GM18907 (cell line): ENCODE measurements at regions not wholly inside any gene's neighbourhood (a gene's known extent, or its start where the extent isn't known, plus 50 kb on each side); places are given as distances from the start of the nearest gene placed in this dataset.
"Not testable (repeated sequence)": the region's sequence is repeated elsewhere in the genome, so short reads cannot be mapped to it uniquely, and the experiment has no call there.

Source experiments
- ATAC-seq: cut with Tn5 transposase; IDR thresholded peaks from one replicate; pipeline ENCODE4 v1.9.1; 2021; ENCODE audit warnings: mild to moderate bottlenecking, moderate library complexity; ENCODE audit not compliant: unreplicated experiment

DNA sequence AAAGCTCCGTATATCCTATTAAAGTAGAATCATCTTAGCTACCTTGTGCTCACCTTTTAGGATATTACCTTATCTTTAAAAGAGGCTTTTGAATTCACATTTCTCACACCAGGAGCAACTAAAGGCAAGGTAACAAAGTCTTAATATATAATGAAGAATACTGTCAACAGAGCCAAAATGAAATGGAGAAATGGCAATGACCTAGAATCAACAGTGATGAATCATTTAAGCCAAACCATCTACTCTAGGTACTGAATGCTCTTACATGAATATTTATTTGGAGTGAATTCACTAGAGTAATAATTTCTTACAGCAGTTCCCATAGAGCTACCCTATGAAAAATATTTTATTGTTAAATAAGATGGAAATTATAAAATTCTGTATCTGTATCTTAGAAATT, 421.0 kb downstream of the RND3 start:
- no peak for ATAC-seq

DNA sequence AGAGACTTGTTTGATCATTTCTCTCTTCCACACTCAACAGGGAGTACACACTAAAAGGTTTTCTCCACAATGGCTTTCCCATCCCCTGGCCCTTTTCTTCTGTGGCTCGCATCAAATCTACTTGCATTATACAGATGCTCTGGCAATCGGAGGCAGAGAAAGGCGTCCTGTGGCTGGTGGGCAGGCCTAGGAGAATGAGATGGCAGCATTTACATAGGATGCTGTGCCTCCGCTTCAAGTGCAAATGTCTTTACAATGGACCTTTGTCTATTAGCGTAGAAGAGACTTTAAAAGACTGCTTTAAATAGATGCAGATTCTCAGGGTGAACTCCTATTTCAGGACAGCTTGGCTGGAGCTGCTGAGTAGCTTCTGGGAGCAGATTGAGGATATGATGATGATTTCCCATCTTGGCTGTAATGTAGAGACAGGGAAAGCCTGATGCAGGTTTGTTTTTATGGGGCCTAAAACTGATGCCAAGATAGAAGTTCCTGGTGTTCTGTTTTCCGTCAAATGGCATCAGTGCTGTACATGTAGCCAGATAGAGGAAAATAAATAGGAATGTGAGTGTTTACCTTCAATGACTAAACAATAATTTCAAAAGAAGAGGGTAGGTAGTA, 423.4 kb downstream of the RND3 start:
- ATAC-seq: no peak

DNA sequence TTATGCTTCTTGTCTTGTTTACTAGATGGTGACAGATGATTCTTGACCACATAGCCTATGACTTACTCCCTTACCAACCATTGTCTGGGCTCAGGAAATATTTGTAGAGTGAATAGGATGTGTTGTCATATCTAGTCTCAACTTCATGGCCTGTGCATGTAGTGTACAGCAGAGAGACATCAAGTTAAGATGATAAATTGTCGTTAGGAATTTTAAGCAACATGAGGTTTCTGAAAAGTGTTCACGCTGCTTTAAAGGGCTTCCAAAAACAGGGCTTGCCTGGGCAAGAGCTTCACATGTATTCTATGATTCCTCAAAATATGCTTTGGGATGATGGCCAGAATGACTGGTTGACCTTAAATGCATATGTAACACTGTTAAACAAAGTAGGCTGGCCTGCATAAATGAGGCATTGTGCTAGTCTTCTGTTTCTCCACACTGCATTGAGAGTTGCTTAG, 424.0 kb downstream of the RND3 start:
- no peak for ATAC-seq

DNA sequence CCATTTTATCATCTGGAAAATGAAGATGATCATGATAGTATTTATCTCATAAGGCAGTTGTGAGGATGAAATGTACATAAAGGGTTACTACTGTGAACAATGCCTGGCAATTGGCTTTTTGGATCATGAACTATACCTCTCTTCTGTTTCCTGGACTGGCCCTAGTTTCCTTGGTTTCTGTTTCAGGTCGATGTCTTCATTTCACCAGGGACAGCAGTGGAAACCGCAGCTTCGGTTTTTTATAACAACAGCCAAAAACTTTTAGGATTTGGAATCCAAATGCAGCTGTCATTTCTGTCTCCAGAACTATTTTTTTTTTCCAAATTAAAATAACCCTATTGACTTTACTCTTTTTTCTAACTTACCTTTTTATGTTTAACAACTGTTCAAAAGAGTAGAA, 425.1 kb downstream of the RND3 start:
- no peak for ATAC-seq

DNA sequence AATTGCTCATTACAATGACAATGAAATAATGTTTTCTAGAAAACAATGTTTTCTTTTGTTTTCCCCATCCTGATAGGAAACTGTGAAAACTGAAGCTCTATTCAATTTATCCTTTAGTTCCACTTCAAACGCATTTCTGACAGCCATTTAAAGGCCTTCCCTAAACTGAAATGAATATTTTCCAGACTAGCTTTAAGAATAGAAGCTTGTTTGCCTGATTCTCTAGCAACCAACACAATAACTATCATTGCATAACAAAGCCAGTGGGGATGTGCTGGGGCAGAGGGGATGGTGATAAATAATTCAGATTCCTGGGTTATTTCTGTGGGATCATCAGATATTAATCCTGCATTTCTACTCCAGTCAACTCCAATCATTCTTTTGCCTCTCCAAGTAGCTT, 427.1 kb downstream of the RND3 start:
- ATAC-seq: no peak

DNA sequence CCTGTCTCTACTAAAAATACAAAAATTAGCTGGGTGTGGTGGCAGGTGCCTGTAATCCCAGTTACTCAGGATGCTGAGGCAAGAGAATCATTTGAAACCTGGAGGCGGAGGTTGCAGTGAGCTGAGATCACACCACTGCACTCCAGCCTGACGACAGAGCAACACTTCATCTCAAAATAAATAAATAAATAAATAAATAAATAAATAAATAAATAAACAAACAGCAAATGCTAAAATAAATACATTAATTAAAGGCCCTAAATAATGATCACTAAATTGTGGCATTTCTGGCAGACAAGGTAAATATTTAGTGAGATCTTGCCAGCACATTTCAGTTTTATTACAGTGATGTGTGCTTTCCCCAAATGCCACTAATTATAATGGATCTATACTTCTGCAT, 427.8 kb downstream of the RND3 start:
- ATAC-seq: not testable (repeated sequence)

DNA sequence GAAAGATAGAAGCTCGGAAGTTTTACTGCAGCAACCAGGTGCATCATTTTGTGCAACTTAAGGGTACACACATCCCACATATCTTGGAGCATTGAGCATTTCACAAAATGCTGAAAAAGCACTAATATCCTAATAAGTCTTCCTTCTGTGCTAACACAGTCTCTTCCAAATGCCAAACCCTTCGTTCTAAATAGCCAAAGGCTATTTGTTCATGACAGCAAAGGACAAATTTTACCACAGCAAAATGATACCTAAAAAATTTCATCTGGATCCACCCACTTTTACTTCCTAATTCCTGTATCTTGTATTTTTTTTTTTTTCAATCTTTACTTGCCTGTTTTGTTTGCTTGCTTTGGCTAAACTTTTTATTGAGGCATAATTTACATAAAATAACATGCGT, 435.0 kb downstream of the RND3 start:
- ATAC-seq: no peak

DNA sequence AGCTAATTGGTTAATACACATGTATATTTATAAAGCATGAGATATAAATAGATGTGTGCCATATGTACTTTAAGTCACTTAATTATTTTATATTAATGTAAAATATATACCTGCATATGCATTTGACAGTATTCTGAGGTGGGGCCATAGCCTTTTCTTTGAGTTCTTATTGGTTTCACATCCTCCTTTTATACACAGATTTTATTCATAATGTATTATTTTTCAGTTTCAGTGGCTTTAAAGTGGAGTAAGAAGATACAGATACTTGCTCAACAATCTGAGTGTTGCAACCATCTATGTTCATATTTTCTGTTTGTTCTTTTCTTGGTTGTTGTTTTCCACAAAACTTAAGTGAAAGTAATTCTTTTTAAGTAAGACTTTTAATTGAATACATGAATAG, 436.5 kb downstream of the RND3 start:
- peak; percentile 76 for ATAC-seq

DNA sequence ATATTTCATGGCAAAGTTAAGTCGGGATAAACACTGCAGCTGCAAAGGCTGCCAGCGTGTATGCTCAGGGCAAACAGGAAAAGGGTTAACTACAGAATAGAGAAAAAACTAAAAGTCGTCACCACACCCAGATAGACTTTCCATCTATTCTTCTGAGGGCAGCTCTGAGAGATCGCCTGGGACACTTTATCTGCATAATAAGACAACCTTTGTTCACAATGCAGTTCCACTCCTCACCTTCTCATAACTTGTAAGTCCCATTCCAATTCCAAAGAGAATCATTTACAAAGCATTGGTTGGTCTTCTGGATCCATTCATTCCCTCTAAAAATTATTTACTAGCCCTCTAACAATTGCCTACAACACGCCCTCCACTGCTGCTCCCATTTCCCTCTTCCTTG, 437.4 kb downstream of the RND3 start:
- ATAC-seq: no peak

DNA sequence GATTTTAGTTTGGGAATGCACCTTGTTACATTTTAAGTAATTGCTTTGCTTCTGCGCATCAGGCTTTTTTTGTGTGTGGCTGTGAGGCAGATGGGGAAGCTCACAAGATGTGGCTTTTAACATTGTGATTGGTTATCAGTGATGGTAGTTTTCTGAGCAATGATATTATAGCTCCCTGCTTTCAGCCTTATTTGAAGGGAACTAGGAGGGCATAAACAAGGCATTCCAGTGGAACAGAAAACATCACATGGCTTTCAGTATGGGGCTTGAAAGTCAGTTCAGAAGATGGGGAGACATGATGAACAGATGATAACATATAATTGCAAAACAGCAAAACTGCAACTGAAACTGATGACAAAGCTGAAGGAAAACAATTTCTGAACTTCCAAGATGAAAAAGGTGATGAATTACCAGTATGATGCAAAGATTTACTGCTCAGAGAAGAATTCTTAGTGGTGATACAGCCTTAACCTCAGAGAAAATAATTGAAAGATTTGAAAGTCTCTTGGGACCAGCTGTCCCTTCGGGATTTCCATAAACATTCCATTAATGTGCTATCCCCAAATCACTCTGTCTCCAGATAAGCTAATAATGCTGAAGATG, 439.7 kb downstream of the RND3 start:
- no peak for ATAC-seq

DNA sequence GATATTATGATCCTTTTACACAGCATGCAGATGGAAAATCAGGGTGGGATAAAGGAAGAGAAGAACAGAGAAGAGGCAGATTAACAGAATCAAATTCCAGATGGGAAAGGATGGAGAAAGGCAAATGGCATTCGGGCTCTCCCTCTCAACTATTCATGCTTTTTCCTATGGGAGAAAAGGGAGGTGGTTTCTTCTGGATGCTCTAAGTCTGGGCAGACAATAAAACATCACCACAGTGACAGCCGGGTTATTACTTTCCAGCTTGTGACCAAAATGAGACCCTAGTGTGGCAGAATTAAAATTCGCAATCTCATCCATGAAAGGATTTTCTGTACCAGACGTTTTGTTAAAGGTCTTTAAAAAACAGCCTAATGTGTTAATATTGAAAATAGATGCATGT, 440.7 kb downstream of the RND3 start:
- ATAC-seq: no peak

DNA sequence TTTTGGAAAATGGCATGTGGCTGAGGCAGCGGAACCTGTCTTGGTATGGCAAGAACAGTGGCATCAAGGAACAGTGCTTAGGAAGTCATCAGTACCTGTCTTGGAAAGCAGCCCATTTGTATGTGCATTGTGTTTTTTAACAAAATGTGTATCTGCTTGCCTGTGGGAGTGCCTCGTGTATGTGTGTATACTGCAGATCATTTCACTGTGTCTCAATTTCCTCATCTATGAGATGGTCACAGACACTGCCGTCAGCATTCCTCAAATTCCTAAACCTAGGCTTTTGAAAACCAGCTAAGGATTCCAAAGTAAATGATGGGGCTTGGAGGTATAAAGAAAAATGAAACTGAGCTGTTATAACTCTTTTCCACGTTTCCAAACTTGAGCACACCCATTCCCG, 441.3 kb downstream of the RND3 start:
- ATAC-seq: no peak

DNA sequence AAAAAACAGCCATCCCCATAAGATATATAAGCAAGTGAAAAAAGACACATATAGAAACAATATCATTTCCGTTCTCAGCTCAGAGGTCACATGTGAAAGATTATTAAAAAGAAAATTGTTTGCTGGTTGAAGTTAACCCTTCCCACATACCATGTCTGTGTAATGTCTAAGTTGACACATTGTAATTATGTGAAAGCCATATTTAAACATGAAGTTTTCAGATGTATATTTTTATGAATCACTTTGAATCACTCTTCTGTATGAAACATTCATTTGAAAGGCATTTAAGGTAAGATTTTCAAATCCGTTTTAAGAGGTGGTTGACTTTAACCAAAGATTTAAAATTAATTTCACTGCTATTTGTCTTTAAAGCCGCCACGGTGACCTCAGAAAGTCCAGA, 441.9 kb downstream of the RND3 start:
- ATAC-seq: no peak

DNA sequence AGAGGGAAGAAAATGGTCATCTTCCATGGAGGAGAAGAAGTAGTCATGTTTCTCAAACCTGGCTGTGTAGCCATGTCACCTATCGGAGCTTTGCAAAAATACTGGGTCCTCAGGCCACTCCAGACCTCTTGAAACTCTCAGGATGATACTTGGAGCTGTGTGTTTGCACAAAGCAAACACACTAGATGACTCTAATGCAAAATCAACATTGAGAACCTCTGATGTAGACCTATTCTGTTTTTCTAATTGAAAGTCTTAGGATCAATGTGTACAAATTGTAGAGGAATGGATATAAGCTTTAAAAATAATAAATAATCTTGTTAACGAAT, 444.3 kb downstream of the RND3 start:
- no peak for ATAC-seq

DNA sequence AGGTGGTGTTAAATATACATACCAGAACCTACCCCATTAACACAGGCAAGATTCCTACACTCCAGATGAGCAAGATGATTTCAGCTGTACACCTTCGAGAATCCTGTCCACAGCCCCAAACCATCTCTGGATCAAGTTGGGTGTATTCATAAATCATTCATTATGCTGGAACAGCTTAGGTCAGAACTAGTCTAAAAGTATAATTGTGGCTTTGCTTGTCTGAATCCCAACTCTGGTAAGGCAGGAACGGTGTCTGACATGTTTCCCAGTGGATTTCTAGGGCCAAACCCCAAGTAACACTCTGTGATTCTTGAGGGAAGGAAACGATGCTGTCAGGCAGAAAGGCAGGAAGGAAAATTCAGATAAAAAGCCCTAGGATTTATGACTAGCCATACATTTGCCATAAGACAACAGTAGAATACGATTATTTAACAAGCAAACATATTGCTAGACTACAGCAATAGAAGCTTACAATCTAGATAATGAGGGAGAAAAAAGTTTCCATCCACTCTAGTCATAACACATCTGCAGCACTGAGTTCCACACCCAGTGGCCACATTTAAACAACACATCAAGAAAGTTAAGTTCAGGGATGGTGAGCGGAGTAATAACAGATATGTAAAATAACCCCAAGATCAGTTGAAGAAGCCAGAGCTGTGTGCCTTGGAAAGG, 444.8 kb downstream of the RND3 start:
- ATAC-seq: no peak

DNA sequence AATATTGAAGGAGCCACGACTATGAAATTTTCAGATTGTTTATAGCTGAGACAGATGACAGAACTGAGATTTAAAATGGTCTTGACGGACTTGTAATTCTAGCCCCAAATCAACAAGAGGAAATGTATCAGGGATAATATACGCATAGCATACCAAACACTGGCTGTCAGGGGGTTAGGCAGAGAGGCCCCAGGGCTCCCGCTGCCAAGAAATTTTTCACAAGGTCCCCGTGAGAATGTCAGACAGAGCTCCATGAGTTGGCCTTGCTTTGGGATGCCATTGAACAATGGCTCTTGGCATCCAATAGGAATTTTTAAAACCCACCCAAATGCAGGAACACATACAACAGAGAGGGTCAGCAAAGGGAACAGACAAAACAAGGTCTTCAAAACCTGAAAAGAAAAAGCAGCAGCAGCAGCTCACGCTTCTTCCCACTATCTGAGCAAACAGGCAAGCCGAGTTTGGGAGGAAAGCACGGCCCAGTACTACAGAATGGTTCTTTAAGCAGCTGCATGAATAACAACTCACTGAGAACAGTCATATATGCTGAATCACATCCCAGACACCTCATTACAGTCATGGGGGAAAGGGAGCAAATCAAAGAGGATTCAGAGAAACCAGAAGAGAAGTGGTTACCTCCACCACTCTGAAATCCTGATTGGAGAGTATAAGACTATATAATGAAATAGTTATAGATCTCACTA, 445.6 kb downstream of the RND3 start:
- no peak for ATAC-seq

DNA sequence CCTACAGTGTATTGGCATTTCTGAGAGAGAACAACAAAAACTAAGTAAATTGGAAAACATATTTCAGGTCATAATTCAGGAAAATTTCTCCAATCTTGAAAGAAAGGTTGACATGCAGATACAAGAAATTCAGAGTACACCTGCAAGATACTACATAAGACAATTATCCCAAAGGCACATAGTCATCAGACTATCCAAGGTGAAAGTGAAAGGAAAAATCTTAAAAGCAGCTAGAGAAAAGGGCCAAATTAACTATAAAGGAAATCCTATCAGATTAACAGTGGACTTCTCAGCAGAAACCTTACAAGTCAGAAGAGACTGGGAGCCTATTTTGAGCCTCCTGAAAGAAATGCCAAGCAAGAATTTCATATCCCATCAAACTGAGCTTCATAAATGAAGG, 449.0 kb upstream of the MMADHC start:
- ATAC-seq: no peak

DNA sequence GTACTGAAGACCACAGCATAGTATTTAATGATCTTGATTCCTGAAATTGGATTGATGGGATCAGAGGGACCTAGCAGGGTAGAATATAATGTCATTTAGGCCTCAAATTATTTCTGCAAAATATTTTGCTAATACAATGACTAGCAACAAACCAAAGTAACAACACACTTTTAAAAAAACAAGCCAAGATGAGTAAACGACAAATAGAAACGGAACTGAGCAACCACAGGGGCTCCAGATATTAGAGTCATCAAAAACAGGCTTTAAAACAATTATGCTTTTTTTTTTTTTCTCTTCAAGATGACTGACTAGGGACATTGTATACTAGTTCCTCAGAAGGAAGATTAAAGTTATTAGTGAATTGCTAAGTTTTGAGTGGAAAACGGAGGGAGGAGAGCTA, 447.1 kb upstream of the MMADHC start:
- no peak for ATAC-seq

DNA sequence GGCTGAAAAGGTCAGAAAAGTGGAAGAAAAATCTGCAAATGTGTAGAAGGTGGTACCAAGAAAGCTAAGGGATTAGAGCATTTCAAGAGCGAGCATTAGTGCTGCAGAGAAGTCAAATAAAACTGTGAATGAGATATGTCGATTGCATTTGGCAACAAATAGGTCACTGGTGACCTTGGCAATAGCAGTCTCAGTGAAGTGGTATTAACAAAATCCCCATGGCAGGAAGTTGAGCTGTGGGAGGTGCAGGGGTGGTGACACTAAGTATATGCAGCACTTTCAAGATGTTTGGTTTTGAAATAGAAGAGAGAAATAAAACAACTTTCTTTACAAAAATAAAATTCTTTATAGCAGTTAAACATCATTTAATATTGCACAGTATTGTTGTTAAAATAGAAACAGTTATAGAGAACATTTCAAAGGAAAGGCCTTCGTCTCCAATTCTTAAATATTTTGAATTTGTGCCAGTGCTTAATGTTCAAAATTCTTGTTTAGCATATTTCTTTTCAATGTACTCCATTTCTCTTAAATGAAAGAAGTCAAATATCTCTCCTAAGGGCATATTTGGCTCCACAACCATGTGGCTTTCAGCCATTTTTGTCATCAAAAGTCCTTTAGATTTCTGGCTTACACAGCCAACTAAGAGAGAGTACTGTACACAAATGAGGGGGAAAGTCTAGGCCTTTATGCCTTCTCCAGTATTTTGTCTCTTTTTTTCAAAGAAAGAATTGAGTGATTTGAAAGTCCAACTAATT, 443.0 kb upstream of the MMADHC start:
- no peak for ATAC-seq

DNA sequence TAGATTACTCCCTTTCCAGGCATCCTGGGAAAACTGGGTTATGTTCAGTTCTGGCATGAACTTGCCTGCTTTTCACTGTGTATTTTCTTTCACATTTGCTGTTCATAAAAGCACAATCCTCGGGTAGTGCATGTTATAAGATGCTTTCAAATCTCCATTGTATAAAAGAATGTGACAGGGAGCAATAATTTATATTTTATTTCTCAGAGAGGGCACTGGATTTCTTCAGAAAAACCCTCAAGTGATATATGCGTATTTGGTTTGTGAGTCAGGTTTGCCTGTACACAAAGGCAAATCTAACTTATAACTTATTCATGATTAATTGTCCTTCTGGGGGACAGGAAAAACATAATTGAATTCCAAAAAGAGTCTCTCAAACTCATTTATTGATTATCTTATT, 440.7 kb upstream of the MMADHC start:
- no peak for ATAC-seq

DNA sequence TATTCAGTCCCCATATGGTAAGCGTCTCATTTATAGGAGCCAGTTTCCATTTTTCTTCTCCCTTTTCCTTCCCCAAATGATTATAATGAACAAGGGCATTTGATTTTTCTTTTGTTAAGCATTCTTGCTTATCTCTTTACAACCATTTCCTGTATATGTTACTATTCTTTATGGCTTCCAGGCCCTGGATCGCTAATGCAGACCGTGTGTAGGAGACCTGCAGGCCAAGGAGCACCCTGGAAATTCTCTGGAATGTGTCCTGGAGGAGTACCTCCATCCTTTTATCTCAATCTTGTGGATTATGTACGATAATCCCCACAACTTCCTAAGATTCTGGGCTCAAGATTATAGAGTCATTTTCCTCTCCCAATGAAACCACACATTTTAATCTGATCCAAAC, 439.6 kb upstream of the MMADHC start:
- no peak for ATAC-seq
